ENCODE measurements at regions not wholly inside any gene's neighbourhood (a gene's known extent, or its start where the extent isn't known, plus 50 kb on each side); places are given as distances from the start of the nearest gene placed in this dataset.

GRCh38 chr1:106564192-106564591 lies 492.3 kb upstream of the PRMT6 start:
- TF ChIP-seq EZH2 (IDR thresholded peaks at IDR 0.05; ENCODE audit: low read depth) (no peak), CTCF (conservative IDR thresholded peaks at IDR 0.05) (no peak)

Measured in PC-9 (cell line).